ENCODE measurements at regions not wholly inside any gene's neighbourhood (a gene's known extent, or its start where the extent isn't known, plus 50 kb on each side); places are given as distances from the start of the nearest gene placed in this dataset.

DNA sequence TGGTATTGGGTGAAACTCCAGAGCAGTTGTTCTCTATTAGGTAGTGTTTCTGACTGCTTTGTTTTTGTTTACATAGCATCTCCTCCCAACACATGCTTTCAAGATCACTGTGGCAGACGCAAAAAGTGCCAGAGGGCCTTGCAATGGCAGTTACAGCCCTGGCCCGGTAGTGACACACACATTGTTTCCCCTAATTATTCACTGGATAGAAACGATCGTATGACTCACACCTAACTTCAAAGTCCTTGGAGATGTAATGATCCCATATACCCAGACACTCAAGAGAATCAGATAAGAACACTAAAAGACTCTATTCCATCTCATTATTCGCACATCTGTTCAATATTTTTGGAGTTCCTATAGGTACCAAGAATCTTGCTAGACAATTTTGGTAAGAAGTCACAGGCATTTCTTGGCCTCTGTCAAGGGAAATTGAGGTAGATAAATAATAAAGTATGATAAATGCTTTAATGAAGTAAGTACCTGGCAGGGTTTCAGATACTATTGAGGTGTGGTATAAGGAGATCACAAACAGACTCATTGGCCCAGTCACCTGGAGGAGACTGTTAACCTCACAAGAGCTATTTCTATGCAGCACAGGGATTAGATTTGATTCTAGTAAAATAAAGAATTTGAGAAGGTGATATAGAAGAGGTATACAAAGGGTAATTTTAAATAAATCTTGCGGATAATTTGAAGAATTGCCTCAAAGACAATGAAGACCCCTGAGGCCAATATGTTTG lies 485.3 kb downstream of the SLITRK6 start:
- intact Hi-C loops (cut with micrococcal nuclease), result no loop called here
- no peaks in the 10 kb centered on the region for H3K27me3 Mint-ChIP-seq (ENCODE audit: low read depth)
- H3K4me1 Mint-ChIP-seq (ENCODE audit: low read depth), result no peaks in the 10 kb centered on the region
- H3K9me3 Mint-ChIP-seq, result peaks cover 18% of the 10 kb centered on the region
- DNase-seq (ENCODE audit: low spot score), result no peak
- H3K27ac Mint-ChIP-seq, result no peak overlapping the region
- H3K4me3 Mint-ChIP-seq (ENCODE audit: low read depth), result no peak overlapping the region
- H3K36me3 Mint-ChIP-seq (ENCODE audit: low read depth), result no peaks in the 10 kb centered on the region

GRCh38 chr13:85312071-85312470 lies 487.1 kb downstream of the SLITRK6 start:
- intact Hi-C loops (cut with micrococcal nuclease), result no loop called here
- Mint-ChIP-seq H3K4me1 (ENCODE audit: low read depth) (no peaks in the 10 kb centered on the region), H3K27ac (no peak overlapping the region), H3K4me3 (ENCODE audit: low read depth) (no peak overlapping the region), H3K36me3 (ENCODE audit: low read depth) (no peaks in the 10 kb centered on the region), H3K27me3 (ENCODE audit: low read depth) (no peaks in the 10 kb centered on the region), H3K9me3 (peaks cover 27% of the 10 kb centered on the region)
- DNase-seq (ENCODE audit: low spot score), result no peak

- H3K4me3 Mint-ChIP-seq (ENCODE audit: low read depth), result no peak overlapping the region
- intact Hi-C loops (cut with micrococcal nuclease), result no loop called here
- DNase-seq (ENCODE audit: low spot score), result no peak
- no peaks in the 10 kb centered on the region for H3K4me1 Mint-ChIP-seq (ENCODE audit: low read depth)
- no peaks in the 10 kb centered on the region for H3K27me3 Mint-ChIP-seq (ENCODE audit: low read depth)
- peaks cover 14% of the 10 kb centered on the region for H3K9me3 Mint-ChIP-seq
- H3K27ac Mint-ChIP-seq, result no peak overlapping the region
- H3K36me3 Mint-ChIP-seq (ENCODE audit: low read depth), result no peaks in the 10 kb centered on the region
Observed at GRCh38 chr13:85303630-85304029, 495.6 kb downstream of the SLITRK6 start.

DNA sequence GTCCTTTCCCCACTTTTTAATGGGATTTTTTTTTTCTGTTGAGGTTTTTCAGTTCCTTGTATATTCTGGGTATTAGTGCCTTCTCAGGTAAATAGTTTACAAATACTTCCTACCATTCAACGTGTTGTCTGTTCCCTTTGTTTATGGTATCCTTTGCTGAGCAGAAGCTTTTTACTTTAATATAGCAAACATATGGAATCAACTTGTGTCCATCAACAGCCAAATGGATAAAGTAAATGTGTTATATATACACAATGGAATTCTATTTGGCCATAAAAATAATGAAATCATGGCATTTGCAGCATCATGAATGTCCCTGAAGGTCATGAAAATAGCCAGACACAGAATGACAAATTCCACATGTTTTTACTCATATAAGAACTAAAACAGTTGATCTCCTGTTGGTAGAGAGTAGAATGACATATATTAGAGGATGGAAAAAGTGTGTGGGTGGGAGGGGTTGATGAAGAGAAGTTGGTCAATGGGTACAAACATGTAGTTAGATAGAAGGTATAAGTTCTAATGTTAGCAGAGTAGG lies 500.8 kb downstream of the SLITRK6 start:
- no peaks in the 10 kb centered on the region for H3K9me3 Mint-ChIP-seq

DNA sequence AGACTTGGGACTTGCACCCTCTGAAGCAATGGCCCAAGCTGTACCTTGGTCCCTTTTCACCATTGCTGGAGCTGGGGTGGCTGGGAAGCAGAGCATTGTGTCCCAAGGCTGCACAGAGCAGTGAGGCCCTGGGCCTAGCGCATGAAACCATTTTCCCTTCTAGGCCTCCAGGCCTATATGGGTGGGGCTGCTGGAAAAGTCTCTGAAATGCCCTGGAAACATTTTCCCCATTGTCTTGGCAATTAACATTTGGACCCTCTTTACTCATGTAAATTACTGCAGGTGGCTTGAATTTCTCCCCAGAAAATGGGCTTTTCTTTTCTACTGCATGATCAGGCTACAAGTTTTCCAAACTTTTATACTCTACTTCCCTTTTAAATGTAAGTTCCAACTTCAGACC lies 510.5 kb downstream of the SLITRK6 start:
- intact Hi-C loops (cut with micrococcal nuclease), result no loop called here
- Mint-ChIP-seq H3K9me3 (no peaks in the 10 kb centered on the region), H3K4me3 (ENCODE audit: low read depth) (no peak overlapping the region), H3K27me3 (ENCODE audit: low read depth) (no peaks in the 10 kb centered on the region), H3K4me1 (ENCODE audit: low read depth) (no peaks in the 10 kb centered on the region), H3K27ac (no peak overlapping the region), H3K36me3 (ENCODE audit: low read depth) (no peaks in the 10 kb centered on the region)
- no peak for DNase-seq (ENCODE audit: low spot score)

More for the DNA sequence above, 500.8 kb downstream of the SLITRK6 start:
- H3K4me1 Mint-ChIP-seq (ENCODE audit: low read depth), result no peaks in the 10 kb centered on the region
- H3K27ac Mint-ChIP-seq, result no peak overlapping the region
- H3K27me3 Mint-ChIP-seq (ENCODE audit: low read depth), result no peaks in the 10 kb centered on the region
- H3K36me3 Mint-ChIP-seq (ENCODE audit: low read depth), result no peaks in the 10 kb centered on the region
- intact Hi-C loops (cut with micrococcal nuclease), result no loop called here
- H3K4me3 Mint-ChIP-seq (ENCODE audit: low read depth), result no peak overlapping the region
- no peak for DNase-seq (ENCODE audit: low spot score)

DNA sequence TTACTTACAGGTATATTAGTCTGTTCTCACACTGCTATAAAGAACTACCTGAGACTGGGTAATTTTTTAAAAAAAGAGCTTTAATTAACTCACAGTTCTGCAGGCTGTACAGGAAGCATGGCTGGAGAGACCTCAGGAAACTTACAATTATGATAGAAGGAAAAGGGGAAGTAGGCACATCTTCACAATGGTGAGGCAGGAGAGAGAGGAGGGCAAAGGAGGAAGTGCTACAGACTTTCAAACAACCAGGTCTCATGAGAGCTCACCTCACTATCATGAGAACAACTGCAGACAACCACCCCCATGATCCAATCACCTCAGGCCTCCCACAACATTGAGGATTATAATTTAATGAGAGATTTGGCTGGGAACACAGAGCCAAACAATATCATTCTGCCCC lies 511.7 kb downstream of the SLITRK6 start:
- no peak for DNase-seq (ENCODE audit: low spot score)
- H3K9me3 Mint-ChIP-seq, result no peaks in the 10 kb centered on the region
- H3K36me3 Mint-ChIP-seq (ENCODE audit: low read depth), result no peaks in the 10 kb centered on the region
- H3K4me1 Mint-ChIP-seq (ENCODE audit: low read depth), result no peaks in the 10 kb centered on the region
- intact Hi-C loops (cut with micrococcal nuclease), result no loop called here
- no peak overlapping the region for H3K4me3 Mint-ChIP-seq (ENCODE audit: low read depth)
- no peak overlapping the region for H3K27ac Mint-ChIP-seq
- no peaks in the 10 kb centered on the region for H3K27me3 Mint-ChIP-seq (ENCODE audit: low read depth)

DNA sequence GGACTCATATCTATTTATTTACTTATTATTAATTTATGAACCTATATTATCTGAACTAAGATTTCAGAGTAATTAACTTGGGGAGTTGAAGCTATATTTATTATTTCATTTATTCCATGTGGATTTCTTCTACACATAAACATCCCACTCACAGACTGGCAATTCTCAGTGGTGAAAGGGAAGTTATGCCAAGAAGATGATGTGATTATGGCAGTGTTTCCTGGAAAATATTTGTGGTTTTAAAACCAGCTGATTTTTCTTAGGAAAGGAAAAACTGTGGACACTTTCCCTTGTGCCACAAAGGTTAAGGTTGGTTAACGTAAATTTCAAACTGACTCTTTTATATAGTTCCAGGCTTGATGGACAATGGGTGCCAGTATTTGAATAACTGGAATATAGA lies 513.1 kb downstream of the SLITRK6 start:
- Mint-ChIP-seq H3K4me1 (ENCODE audit: low read depth) (no peaks in the 10 kb centered on the region), H3K27me3 (ENCODE audit: low read depth) (no peaks in the 10 kb centered on the region), H3K9me3 (no peaks in the 10 kb centered on the region), H3K4me3 (ENCODE audit: low read depth) (no peak overlapping the region), H3K36me3 (ENCODE audit: low read depth) (no peaks in the 10 kb centered on the region), H3K27ac (no peak overlapping the region)
- no peak for DNase-seq (ENCODE audit: low spot score)
- intact Hi-C loops (cut with micrococcal nuclease), result no loop called here

DNA sequence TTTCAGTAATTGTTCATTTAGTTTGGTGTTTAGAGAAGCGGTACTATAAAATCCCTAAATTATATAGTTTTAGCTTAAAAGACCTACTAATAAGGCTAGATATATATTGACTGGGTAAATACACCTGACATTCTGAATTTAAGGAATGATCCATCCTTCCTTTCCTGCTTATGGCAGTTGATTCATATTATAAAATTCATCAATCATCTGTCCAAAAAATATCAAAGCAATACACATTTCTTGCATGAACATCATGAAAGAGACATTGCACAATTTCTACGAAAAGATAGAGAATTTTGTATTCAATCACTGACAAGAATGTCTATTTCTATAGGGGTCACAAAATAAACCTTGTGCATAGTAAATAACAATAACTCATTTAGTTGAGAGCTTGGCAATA lies 514.9 kb downstream of the SLITRK6 start:
- Mint-ChIP-seq H3K9me3 (peaks cover 4% of the 10 kb centered on the region), H3K36me3 (ENCODE audit: low read depth) (no peaks in the 10 kb centered on the region), H3K4me3 (ENCODE audit: low read depth) (no peak overlapping the region), H3K27ac (no peak overlapping the region), H3K4me1 (ENCODE audit: low read depth) (no peaks in the 10 kb centered on the region), H3K27me3 (ENCODE audit: low read depth) (no peaks in the 10 kb centered on the region)
- DNase-seq (ENCODE audit: low spot score), result no peak
- intact Hi-C loops (cut with micrococcal nuclease), result no loop called here

DNA sequence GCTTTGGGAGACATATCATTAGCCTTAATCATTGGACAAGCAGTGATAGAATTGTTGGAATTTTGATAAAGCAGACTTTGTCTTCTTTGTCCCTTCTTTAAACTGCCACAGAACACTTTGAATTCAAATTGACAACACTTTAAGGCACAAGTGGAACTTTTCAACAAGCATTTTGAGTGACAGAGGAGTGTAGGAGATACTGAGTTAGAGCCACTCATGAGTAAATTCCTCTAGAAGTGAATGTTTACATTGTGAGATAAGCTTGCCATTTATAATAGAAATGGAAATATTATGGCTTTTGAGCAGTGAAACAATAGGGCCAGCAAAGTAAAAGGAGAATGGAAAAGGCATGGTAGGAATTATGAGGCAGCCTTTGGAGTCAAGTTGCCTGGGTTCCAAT lies 515.8 kb downstream of the SLITRK6 start:
- Mint-ChIP-seq H3K27ac (no peak overlapping the region), H3K9me3 (peaks cover 4% of the 10 kb centered on the region), H3K27me3 (ENCODE audit: low read depth) (no peaks in the 10 kb centered on the region), H3K36me3 (ENCODE audit: low read depth) (no peaks in the 10 kb centered on the region), H3K4me3 (ENCODE audit: low read depth) (no peak overlapping the region), H3K4me1 (ENCODE audit: low read depth) (no peaks in the 10 kb centered on the region)
- intact Hi-C loops (cut with micrococcal nuclease), result no loop called here
- DNase-seq (ENCODE audit: low spot score), result no peak

GRCh38 chr13:85282876-85283275 lies 516.3 kb downstream of the SLITRK6 start:
- intact Hi-C loops (cut with micrococcal nuclease), result no loop called here
- Mint-ChIP-seq H3K4me3 (ENCODE audit: low read depth) (no peak overlapping the region), H3K27ac (no peak overlapping the region), H3K27me3 (ENCODE audit: low read depth) (no peaks in the 10 kb centered on the region), H3K4me1 (ENCODE audit: low read depth) (no peaks in the 10 kb centered on the region), H3K36me3 (ENCODE audit: low read depth) (no peaks in the 10 kb centered on the region), H3K9me3 (peaks cover 4% of the 10 kb centered on the region)
- DNase-seq (ENCODE audit: low spot score), result no peak

GRCh38 chr13:85278851-85279250 lies 520.4 kb downstream of the SLITRK6 start:
- Mint-ChIP-seq H3K4me1 (ENCODE audit: low read depth) (no peaks in the 10 kb centered on the region), H3K4me3 (ENCODE audit: low read depth) (no peak overlapping the region), H3K27ac (no peak overlapping the region), H3K36me3 (ENCODE audit: low read depth) (no peaks in the 10 kb centered on the region), H3K9me3 (peaks cover 14% of the 10 kb centered on the region), H3K27me3 (ENCODE audit: low read depth) (no peaks in the 10 kb centered on the region)
- DNase-seq (ENCODE audit: low spot score), result no peak
- intact Hi-C loops (cut with micrococcal nuclease), result no loop called here

DNA sequence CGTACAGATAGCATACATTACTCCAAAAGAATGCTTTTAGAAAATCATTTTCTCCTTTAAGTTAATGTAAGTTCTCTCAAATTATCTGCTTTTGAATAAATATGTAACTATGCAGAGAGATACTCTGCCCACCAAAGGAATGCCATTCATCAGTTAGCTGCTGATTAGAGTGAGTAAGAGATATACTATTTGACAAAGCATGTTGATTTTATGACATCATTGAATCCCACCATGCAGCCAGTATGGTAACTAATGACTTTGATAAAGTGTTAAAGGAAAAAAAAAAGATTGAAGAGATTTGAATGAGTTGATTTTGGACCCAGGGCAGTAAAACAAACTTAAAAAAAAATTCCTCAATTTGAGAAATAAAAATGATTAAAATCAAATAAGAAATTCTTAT lies 521.5 kb downstream of the SLITRK6 start:
- Mint-ChIP-seq H3K27ac (no peak overlapping the region), H3K9me3 (peaks cover 16% of the 10 kb centered on the region), H3K4me1 (ENCODE audit: low read depth) (no peaks in the 10 kb centered on the region), H3K36me3 (ENCODE audit: low read depth) (no peaks in the 10 kb centered on the region), H3K4me3 (ENCODE audit: low read depth) (no peak overlapping the region), H3K27me3 (ENCODE audit: low read depth) (no peaks in the 10 kb centered on the region)
- intact Hi-C loops (cut with micrococcal nuclease), result no loop called here
- DNase-seq (ENCODE audit: low spot score), result no peak

DNA sequence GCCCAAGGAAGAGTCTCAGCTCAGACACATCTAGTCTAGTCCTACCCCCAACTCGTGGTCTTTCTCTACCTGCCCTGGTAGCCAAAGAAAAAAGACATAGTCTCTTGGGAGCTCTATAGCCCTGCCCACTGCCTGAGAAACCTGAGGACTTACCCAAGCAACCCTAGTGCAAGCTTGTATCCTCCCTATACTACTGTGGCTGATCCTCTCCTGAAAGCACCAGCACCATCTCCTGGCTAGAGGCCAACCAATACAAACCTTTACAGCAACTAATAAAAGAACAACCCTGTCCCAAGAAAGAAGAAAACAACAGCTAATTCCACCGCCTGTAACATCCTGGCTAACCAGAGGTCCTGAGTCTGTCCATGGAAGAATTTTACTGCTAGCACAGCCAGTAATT lies 532.4 kb downstream of the SLITRK6 start:
- intact Hi-C loops (cut with micrococcal nuclease), result no loop called here
- Mint-ChIP-seq H3K4me1 (ENCODE audit: low read depth) (no peaks in the 10 kb centered on the region), H3K36me3 (ENCODE audit: low read depth) (no peaks in the 10 kb centered on the region), H3K9me3 (peaks cover 44% of the 10 kb centered on the region), H3K27ac (no peak overlapping the region), H3K4me3 (ENCODE audit: low read depth) (no peak overlapping the region), H3K27me3 (ENCODE audit: low read depth) (no peaks in the 10 kb centered on the region)
- DNase-seq (ENCODE audit: low spot score), result no peak

DNA sequence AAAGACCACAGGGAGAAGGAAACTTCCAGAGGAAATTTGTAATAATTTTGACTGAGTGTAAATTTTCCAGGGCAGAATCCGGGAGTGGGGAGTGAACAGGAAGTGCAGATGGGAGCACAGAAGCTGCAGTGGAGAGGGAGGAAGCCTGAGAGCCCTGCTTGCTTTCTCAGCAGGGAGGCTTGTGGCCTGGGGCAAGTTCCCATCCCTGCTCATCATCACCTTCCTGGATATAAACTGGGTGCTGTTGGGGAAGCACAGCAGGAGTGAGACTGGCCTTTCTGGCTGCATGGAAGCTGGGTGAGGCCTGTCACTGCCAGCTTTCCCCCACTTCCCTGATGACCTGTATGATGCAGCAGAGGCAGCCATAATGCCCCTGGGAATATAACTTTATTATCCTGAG lies 532.9 kb downstream of the SLITRK6 start:
- Mint-ChIP-seq H3K36me3 (ENCODE audit: low read depth) (no peaks in the 10 kb centered on the region), H3K4me1 (ENCODE audit: low read depth) (no peaks in the 10 kb centered on the region), H3K9me3 (peaks cover 40% of the 10 kb centered on the region), H3K27me3 (ENCODE audit: low read depth) (no peaks in the 10 kb centered on the region), H3K27ac (no peak overlapping the region), H3K4me3 (ENCODE audit: low read depth) (no peak overlapping the region)
- intact Hi-C loops (cut with micrococcal nuclease), result no loop called here
- DNase-seq (ENCODE audit: low spot score), result no peak

Measured in activated T-helper 2 cell treated with anti-CD3 and anti-CD28 coated beads, Interferon-gamma antibody, Interleukin-2, Interleukin-4, amounts not matched to agents 10 μg/mL and 5 μg/mL and 100 μg/mL, durations not matched to agents 14 hours and 24 hours and 36 hours (primary cell).